IMR-90 (cell line): ENCODE measurements at regions not wholly inside any gene's neighbourhood (a gene's known extent, or its start where the extent isn't known, plus 50 kb on each side); places are given as distances from the start of the nearest gene placed in this dataset.

Experiments
- ATAC-seq: fragments of 200-7000 bp; cut with Tn5 transposase; 2 replicates; pipeline ENCODE4 v1.9.1; 2020; ENCODE audit warnings: low read depth, mild to moderate bottlenecking, moderate library complexity
- BruUV-seq: library from RNA; stranded (reverse); fragments of 400-500 nt; replicated peaks from 2 replicates; lab custom pipeline; 2021; lab: Mats Ljungman, UMichigan
- CTCF ChIA-PET: fragments of 300-600 bp; formaldehyde crosslinking; extraction: SDS; loops from one replicate; lab custom pipeline; 2021; ENCODE audit warnings: antibody characterized with exemption; lab: Yijun Ruan, JAX
- POLR2A ChIA-PET: fragments of 300-600 bp; sonication (Branson Sonifier 250); formaldehyde crosslinking; loops from one replicate; lab custom pipeline; 2022; ENCODE audit warnings: antibody characterized with exemption; ENCODE audit not compliant: unreplicated experiment; lab: Charles Lee
- DNase-seq: peaks from one replicate; pipeline ENCODE4 v3.0.0; 2013
- H2AFZ ChIP-seq: replicated peaks from 2 replicates; pipeline ENCODE3; 2013; ENCODE audit warnings: low read length, mild to moderate bottlenecking; ENCODE audit not compliant: poor library complexity
- H2AK5ac ChIP-seq: 2 replicates; pipeline ENCODE4 v1.6.1; 2013; ENCODE audit warnings: low read depth, low read length, inconsistent platforms
- H2AK9ac ChIP-seq: replicated peaks from 2 replicates; pipeline ENCODE3; 2013; ENCODE audit warnings: mild to moderate bottlenecking, low read depth, low read length, moderate library complexity; ENCODE audit not compliant: poor library complexity
- H2BK120ac ChIP-seq: 2 replicates; pipeline ENCODE4 v1.6.1; 2013; ENCODE audit warnings: low read depth, low read length, inconsistent platforms
- H2BK15ac ChIP-seq: 3 replicates; pipeline ENCODE4 v1.6.1; 2013; ENCODE audit warnings: low read depth, low read length, inconsistent platforms
- H2BK20ac ChIP-seq: 2 replicates; pipeline ENCODE4 v1.6.1; 2013; ENCODE audit warnings: low read depth, mild to moderate bottlenecking, inconsistent platforms, low read length, moderate library complexity
- H2BK5ac ChIP-seq: 2 replicates; pipeline ENCODE4 v1.6.1; 2013; ENCODE audit warnings: mild to moderate bottlenecking, low read depth, low read length, inconsistent platforms; ENCODE audit not compliant: poor library complexity, severe bottlenecking
- H3K14ac ChIP-seq: replicated peaks from 2 replicates; pipeline ENCODE4 v1.6.1; 2013; ENCODE audit warnings: low read depth, low read length, inconsistent platforms
- H3K18ac ChIP-seq: 2 replicates; pipeline ENCODE4 v1.6.1; 2013; ENCODE audit warnings: low read depth, low read length, control low read depth
- H3K23ac ChIP-seq: 2 replicates; pipeline ENCODE4 v1.6.1; 2013; ENCODE audit warnings: low read depth, low read length, inconsistent platforms
- H3K27ac ChIP-seq: 2 replicates; pipeline ENCODE4 v1.5.1; 2013; ENCODE audit warnings: mild to moderate bottlenecking, control low read depth, low read length; ENCODE audit not compliant: insufficient read depth
- H3K27me3 ChIP-seq: 2 replicates; pipeline ENCODE4 v1.6.1; 2013; ENCODE audit warnings: low read length; ENCODE audit not compliant: control insufficient read depth, insufficient read depth
- H3K36me3 ChIP-seq: 2 replicates; pipeline ENCODE4 v1.6.1; 2013; ENCODE audit warnings: low read length, mixed read lengths; ENCODE audit not compliant: control insufficient read depth, insufficient read depth
- H3K4ac ChIP-seq: 2 replicates; pipeline ENCODE4 v1.6.1; 2013; ENCODE audit warnings: low read depth, low read length, inconsistent platforms
- H3K4me1 ChIP-seq: 2 replicates; pipeline ENCODE4 v1.6.1; 2013; ENCODE audit warnings: low read length, mixed read lengths; ENCODE audit not compliant: control insufficient read depth, insufficient read depth
- H3K4me2 ChIP-seq: 2 replicates; pipeline ENCODE4 v1.6.1; 2013; ENCODE audit warnings: low read depth, mild to moderate bottlenecking, control low read depth, low read length, moderate library complexity
- H3K4me3 ChIP-seq: 2 replicates; pipeline ENCODE4 v1.5.1; 2013; ENCODE audit warnings: low read depth, mild to moderate bottlenecking, control low read depth, low read length, moderate library complexity; ENCODE audit not compliant: insufficient read depth
- H3K56ac ChIP-seq: 2 replicates; pipeline ENCODE4 v1.6.1; 2013; ENCODE audit warnings: low read length, inconsistent platforms; ENCODE audit not compliant: insufficient read depth; ENCODE audit errors: extremely low read depth
- H3K79me1 ChIP-seq, 2 experiments: 2 replicates each; pipeline ENCODE4 v1.6.1; 2013; ENCODE audit warnings: low read length in 2 of 2, inconsistent platforms in 1 of 2, low read depth in 1 of 2
- H3K9ac ChIP-seq: 2 replicates; pipeline ENCODE4 v1.6.1; 2013; ENCODE audit warnings: low read depth, low read length, control low read depth
- H3K9me1 ChIP-seq: 2 replicates; pipeline ENCODE4 v1.6.1; 2013; ENCODE audit warnings: low read length, inconsistent platforms; ENCODE audit not compliant: insufficient read depth
- H3K9me3 ChIP-seq: 2 replicates; pipeline ENCODE4 v1.6.1; 2013; ENCODE audit warnings: low read length; ENCODE audit not compliant: control insufficient read depth, insufficient read depth
- H4K20me1 ChIP-seq: 2 replicates; pipeline ENCODE4 v1.6.1; 2013; ENCODE audit warnings: low read length, inconsistent platforms; ENCODE audit not compliant: insufficient read depth
- H4K5ac ChIP-seq: 2 replicates; pipeline ENCODE4 v1.6.1; 2013; ENCODE audit warnings: mild to moderate bottlenecking, low read depth, low read length, control low read depth
- H4K8ac ChIP-seq, 2 experiments: 2 replicates each; pipeline ENCODE4 v1.6.1; 2013; ENCODE audit warnings: low read depth in 2 of 2, low read length in 2 of 2, control low read depth in 1 of 2, inconsistent platforms in 1 of 2
- H4K91ac ChIP-seq: 2 replicates; pipeline ENCODE4 v1.6.1; 2013; ENCODE audit warnings: low read depth, low read length, inconsistent platforms; ENCODE audit not compliant: insufficient read depth
- ELK1 ChIP-seq: fragments of 150-350 bp; IDR thresholded peaks from 2 replicates; pipeline ENCODE4 v1.6.1; 2016; ENCODE audit warnings: low read depth, mild to moderate bottlenecking, low read length, moderate library complexity, borderline replicate concordance
- FOS ChIP-seq: fragments of 150-350 bp; IDR thresholded peaks from 2 replicates; pipeline ENCODE4 v1.6.1; 2016; ENCODE audit warnings: low read depth, low read length
- MAFK ChIP-seq: IDR thresholded peaks from 2 replicates; pipeline ENCODE4 v1.6.1; 2012; ENCODE audit warnings: low read depth, low read length, improper control_type of control experiment
- MAZ ChIP-seq: IDR thresholded peaks from 2 replicates; pipeline ENCODE4 v1.6.1; 2012; ENCODE audit warnings: low read depth, mild to moderate bottlenecking, low read length, improper control_type of control experiment, moderate library complexity, borderline replicate concordance
- MXI1 ChIP-seq: IDR thresholded peaks from 2 replicates; pipeline ENCODE4 v1.6.1; 2012; ENCODE audit warnings: low read depth, mild to moderate bottlenecking, low read length, moderate library complexity, borderline replicate concordance
- NFE2L2 ChIP-seq: fragments of 150-350 bp; IDR thresholded peaks from 2 replicates; pipeline ENCODE4 v1.6.1; 2016; ENCODE audit warnings: low read depth, mild to moderate bottlenecking, low read length
- RAD21 ChIP-seq: IDR thresholded peaks from 2 replicates; pipeline ENCODE4 v1.6.1; 2012; ENCODE audit warnings: low read length, improper control_type of control experiment
- SMC3 ChIP-seq: fragments of 150-350 bp; IDR thresholded peaks from 2 replicates; pipeline ENCODE4 v1.6.1; 2016; ENCODE audit warnings: low read depth, mild to moderate bottlenecking, antibody characterized with exemption, low read length, moderate library complexity
- USF2 ChIP-seq: fragments of 150-350 bp; IDR thresholded peaks from 2 replicates; pipeline ENCODE4 v1.6.1; 2017; ENCODE audit warnings: mild to moderate bottlenecking, antibody characterized with exemption, low read length, low read depth
- WGBS, 2 experiments: methylation state at CpG; one replicate each; pipeline versions ENCODE4 v1.1.5 to v1.1.7; 2013; ENCODE audit warnings: missing lambda C conversion rate in 2 of 2; ENCODE audit not compliant: insufficient read length in 1 of 2; ENCODE audit errors: extremely low coverage in 2 of 2; 5-methylcytosine and 5-hydroxymethylcytosine counted together
- dilution Hi-C: fragments of 300-500 bp; cut with HindIII; formaldehyde crosslinking; loops from one replicate; pipeline ENCODE4 v1.14.3; 2018; ENCODE audit warnings: low sequenced_read_pairs; ENCODE audit not compliant: unreplicated experiment
- in situ Hi-C: fragments of 300-500 bp; cut with MboI; formaldehyde crosslinking; loops from 3 replicates; pipeline ENCODE4 v1.14.3; 2019; ENCODE audit warnings: low sequenced_read_pairs, inconsistent platforms, mixed read lengths
- intact Hi-C: fragments of 100-400 bp; cut with micrococcal nuclease; formaldehyde crosslinking; loops from 2 replicates; pipeline ENCODE4 v1.10.0; 2022

GRCh38 chr9:38254151-38254550 lies 138.4 kb upstream of the ALDH1B1 start:
- POLR2A ChIA-PET, result no interaction called here
- no peak overlapping the region for H2BK5ac ChIP-seq
- intact Hi-C loops, result loop anchor here (2.0 kb wide), 1 partner anchor 19 kb away; no protein-coding TSS in a partner anchor
- H3K18ac ChIP-seq, result no peak overlapping the region
- no peak overlapping the region for H3K27ac ChIP-seq
- no peak overlapping the region for H2AFZ ChIP-seq
- H4K91ac ChIP-seq, result no peak overlapping the region
- no CpG with 5 or more reads among the region's 7 CpGs for WGBS, 2 experiments
- H3K4me2 ChIP-seq, result no peak overlapping the region
- H4K20me1 ChIP-seq, result no peaks in the 10 kb centered on the region
- DNase-seq (no peak), ATAC-seq (no peak)
- no peak overlapping the region for H2AK5ac ChIP-seq
- no peak overlapping the region for H2BK120ac ChIP-seq
- in situ Hi-C loops, result no loop called here
- H3K56ac ChIP-seq, result no peak overlapping the region
- dilution Hi-C loops, result no loop called here
- no peak overlapping the region for H2BK15ac ChIP-seq
- H2BK20ac ChIP-seq, result no peak overlapping the region
- H4K5ac ChIP-seq, result no peak overlapping the region
- H3K27me3 ChIP-seq, result peaks cover 36% of the 10 kb centered on the region
- no peaks in the 10 kb centered on the region for H3K9me3 ChIP-seq
- no peak overlapping the region for H3K4ac ChIP-seq
- TF ChIP-seq MXI1 (no peak), ELK1 (no peak), RAD21 (no peak), FOS (no peak), NFE2L2 (no peak), MAFK (no peak), SMC3 (no peak), MAZ (no peak), USF2 (no peak)
- no peak overlapping the region for H2AK9ac ChIP-seq
- no peaks in the 10 kb centered on the region for H3K4me1 ChIP-seq
- no peak overlapping the region for H4K8ac ChIP-seq
- H3K4me3 ChIP-seq, result no peak overlapping the region
- no TSS peak for BruUV-seq
- no peaks in the 10 kb centered on the region for H3K9me1 ChIP-seq
- H3K23ac ChIP-seq, result no peak overlapping the region
- H3K36me3 ChIP-seq, result no peaks in the 10 kb centered on the region
- H3K9ac ChIP-seq, result no peak overlapping the region
- H3K79me1 ChIP-seq, result no peaks in the 10 kb centered on the region
- CTCF ChIA-PET, result no interaction called here
- no peak overlapping the region for H3K14ac ChIP-seq
